Peyer's patch (tissue), 4 donors: ENCODE measurements at regions not wholly inside any gene's neighbourhood (a gene's known extent, or its start where the extent isn't known, plus 50 kb on each side); places are given as distances from the start of the nearest gene placed in this dataset.

Experiments used
- CTCF ChIP-seq, 6 experiments: fragments of 450-650 bp in 4 of 6; fragments of 200-600 bp in 2 of 6; sonication (generic) in 1 of 6; IDR thresholded peaks; one replicate each; pipeline ENCODE4 v1.5.1; 2017 to 2019; ENCODE audit warnings: antibody characterized with exemption in 6 of 6, mild to moderate bottlenecking in 3 of 6, moderate library complexity in 1 of 6
- POLR2A ChIP-seq, 2 donors: fragments of 450-650 bp; IDR thresholded peaks; one replicate each; pipeline ENCODE4 v1.5.1; 2017; ENCODE audit warnings: antibody characterized with exemption in 2 of 2, mild to moderate bottlenecking in 2 of 2, moderate library complexity in 2 of 2

- TF ChIP-seq POLR2A (IDR thresholded peaks at IDR 0.05) (no peak), CTCF (IDR thresholded peaks at IDR 0.05) (no peak)
These were observed 898.3 kb upstream of the ADGRB3 start for GRCh38 chr6:67736816-67737215.
